T-cell (primary cell): ENCODE measurements at regions not wholly inside any gene's neighbourhood (a gene's known extent, or its start where the extent isn't known, plus 50 kb on each side); places are given as distances from the start of the nearest gene placed in this dataset.

ENCODE experiments used
- ATAC-seq, 4 experiments: fragments of 200-7000 bp in 3 of 4; fragments of 150-1000 bp in 1 of 4; cut with Tn5 transposase; replicated peaks in 1 of 4; 1 replicate in 3 of 4; 2 replicates in 1 of 4; pipeline ENCODE4 v1.10.0; 2021; ENCODE audit warnings: moderate library complexity in 3 of 4, mild to moderate bottlenecking in 2 of 4, moderate number of reproducible peaks in 1 of 4
- CTCF ChIA-PET, 2 donors: fragments of 300-600 bp; sonication (Branson Sonifier 250); formaldehyde crosslinking; loops; one replicate each; lab custom pipeline; 2022; ENCODE audit warnings: antibody characterized with exemption in 2 of 2; lab: Charles Lee
- POLR2A ChIA-PET, 2 donors: fragments of 300-600 bp; sonication (Branson Sonifier 250); formaldehyde crosslinking; loops; one replicate each; lab custom pipeline; 2022; ENCODE audit warnings: antibody characterized with exemption in 2 of 2; lab: Charles Lee
- DNase-seq, 35 experiments: peaks; one replicate each; pipeline versions ENCODE4 v3.0.0 to v3.0.0-alpha.2; 2013 to 2023
- H3K27ac ChIP-seq: one replicate; pipeline ENCODE4 v1.5.1; 2013; ENCODE audit warnings: low read length
- H3K27me3 ChIP-seq, 2 experiments: replicated peaks in 1 of 2; 1 replicate in 1 of 2; 2 replicates in 1 of 2; pipeline versions ENCODE4 v1.6.1 to v1.7.0; 2013; ENCODE audit warnings: low read length in 1 of 2, mixed read lengths in 1 of 2; ENCODE audit not compliant: control insufficient read depth in 2 of 2, insufficient read depth in 2 of 2; ENCODE audit errors: extremely low read depth in 1 of 2
- H3K36me3 ChIP-seq, 2 donors: 1 replicate in 1 of 2; 2 replicates in 1 of 2; pipeline versions ENCODE4 v1.6.1 to v1.7.0; 2013; ENCODE audit warnings: low read length in 1 of 2; ENCODE audit not compliant: control insufficient read depth in 2 of 2, insufficient read depth in 1 of 2; ENCODE audit errors: extremely low read depth in 1 of 2
- H3K4me1 ChIP-seq, 2 experiments: 1 replicate in 1 of 2; 2 replicates in 1 of 2; pipeline versions ENCODE4 v1.6.1 to v1.7.0; 2013; ENCODE audit warnings: low read length in 2 of 2, mixed read lengths in 1 of 2; ENCODE audit not compliant: insufficient read depth in 2 of 2, control insufficient read depth in 1 of 2; ENCODE audit errors: extremely low read depth in 1 of 2
- H3K4me3 ChIP-seq, 2 donors: 1 replicate in 1 of 2; 2 replicates in 1 of 2; pipeline versions ENCODE4 v1.5.1 to v1.7.0; 2013; ENCODE audit warnings: mild to moderate bottlenecking in 2 of 2, low read length in 1 of 2, moderate library complexity in 1 of 2; ENCODE audit not compliant: control insufficient read depth in 1 of 2; ENCODE audit errors: extremely low read depth in 1 of 2
- H3K9me3 ChIP-seq: 2 replicates; pipeline ENCODE4 v1.7.0; 2013
- H3K27ac Mint-ChIP-seq, 2 donors: one replicate each; pipeline ENCODE4 v1.8.0; 2020 to 2021; ENCODE audit warnings: mild to moderate bottlenecking in 2 of 2, mixed read lengths in 2 of 2
- H3K27me3 Mint-ChIP-seq, 2 donors: one replicate each; pipeline ENCODE4 v1.8.0; 2021 to 2022; ENCODE audit warnings: mixed read lengths in 2 of 2
- H3K36me3 Mint-ChIP-seq: one replicate; pipeline ENCODE4 v1.8.0; 2021; ENCODE audit warnings: mixed read lengths
- H3K4me1 Mint-ChIP-seq, 3 donors: one replicate each; pipeline ENCODE4 v1.8.0; 2020 to 2022; ENCODE audit warnings: mixed read lengths in 3 of 3, mild to moderate bottlenecking in 1 of 3
- H3K4me3 Mint-ChIP-seq, 3 donors: one replicate each; pipeline ENCODE4 v1.8.0; 2020 to 2022; ENCODE audit warnings: mild to moderate bottlenecking in 3 of 3, mixed read lengths in 3 of 3, moderate library complexity in 3 of 3
- H3K9me3 Mint-ChIP-seq, 3 donors: one replicate each; pipeline ENCODE4 v1.8.0; 2020 to 2022; ENCODE audit warnings: mixed read lengths in 3 of 3
- WGBS: methylation state at CpG from one replicate; pipeline ENCODE4 v1.1.5; 2013; ENCODE audit warnings: missing lambda C conversion rate; ENCODE audit not compliant: insufficient coverage; 5-methylcytosine and 5-hydroxymethylcytosine counted together

GRCh38 chr20:63117151-63117550, 98.8 kb downstream of the YTHDF1 start:
- Histone ChIP-seq H3K36me3 (no peaks in the 10 kb centered on the region), H3K27me3 (peaks cover 0 to 71% of the 10 kb centered on the region in 2 experiments), H3K9me3 (no peaks in the 10 kb centered on the region), H3K27ac (no peak overlapping the region), H3K4me1 (no peaks in the 10 kb centered on the region), H3K4me3 (no peak overlapping the region)
- Mint-ChIP-seq H3K27ac (no peak overlapping the region), H3K27me3 (peaks cover 41 to 62% of the 10 kb centered on the region in 2 donors), H3K9me3 (peaks cover 0 to 2% (median 0%) of the 10 kb centered on the region in 3 donors), H3K4me3 (no peak overlapping the region), H3K4me1 (peaks cover 0 to 3% (median 0%) of the 10 kb centered on the region in 3 donors), H3K36me3 (no peaks in the 10 kb centered on the region)
- DNase-seq: no peak
- no peak for ATAC-seq
- 88% methylated on average over 3 of the region's 9 CpGs for WGBS
- ChIA-PET CTCF (no interaction called here), POLR2A (no interaction called here)

- WGBS: 29% methylated on average over 16 of the region's 32 CpGs
- Mint-ChIP-seq H3K4me3 (no peak overlapping the region), H3K9me3 (peaks cover 3 to 8% (median 4%) of the 10 kb centered on the region in 3 donors), H3K36me3 (no peaks in the 10 kb centered on the region), H3K27ac (no peak overlapping the region), H3K27me3 (peaks cover 41 to 61% of the 10 kb centered on the region in 2 donors), H3K4me1 (peaks cover 0 to 3% (median 0%) of the 10 kb centered on the region in 3 donors)
- Histone ChIP-seq H3K9me3 (no peaks in the 10 kb centered on the region), H3K4me3 (no peak overlapping the region), H3K4me1 (no peaks in the 10 kb centered on the region), H3K27ac (no peak overlapping the region), H3K36me3 (no peaks in the 10 kb centered on the region), H3K27me3 (peaks cover 0 to 71% of the 10 kb centered on the region in 2 experiments)
- ChIA-PET CTCF (no interaction called here), POLR2A (no interaction called here)
- ATAC-seq (no peak), DNase-seq (no peak)
These were observed 99.4 kb downstream of the YTHDF1 start for GRCh38 chr20:63116412-63117106.

GRCh38 chr20:63115651-63116411, 100.1 kb downstream of the YTHDF1 start:
- Histone ChIP-seq H3K27me3 (peaks cover 0 to 74% of the 10 kb centered on the region in 2 experiments), H3K27ac (no peak overlapping the region), H3K4me3 (no peak overlapping the region), H3K4me1 (no peaks in the 10 kb centered on the region), H3K36me3 (no peaks in the 10 kb centered on the region), H3K9me3 (no peaks in the 10 kb centered on the region)
- Mint-ChIP-seq H3K27me3 (peaks cover 41 to 58% of the 10 kb centered on the region in 2 donors), H3K27ac (peak overlapping the region in 1 of 2 donors; percentile 57), H3K9me3 (peaks cover 5 to 11% (median 6%) of the 10 kb centered on the region in 3 donors), H3K4me3 (no peak overlapping the region), H3K4me1 (peaks cover 0 to 3% (median 0%) of the 10 kb centered on the region in 3 donors), H3K36me3 (no peaks in the 10 kb centered on the region)
- DNase-seq: no peak
- ATAC-seq: no peak
- WGBS: 78% methylated on average over 7 of the region's 11 CpGs
- ChIA-PET POLR2A (no interaction called here), CTCF (no interaction called here)

- Mint-ChIP-seq H3K4me3 (no peak overlapping the region), H3K36me3 (no peaks in the 10 kb centered on the region), H3K9me3 (peaks cover 5 to 11% (median 9%) of the 10 kb centered on the region in 3 donors), H3K27ac (no peak overlapping the region), H3K27me3 (peaks cover 41 to 58% of the 10 kb centered on the region in 2 donors), H3K4me1 (peaks cover 0 to 3% (median 0%) of the 10 kb centered on the region in 3 donors)
- POLR2A ChIA-PET: no interaction called here
- Histone ChIP-seq H3K27ac (no peak overlapping the region), H3K4me3 (no peak overlapping the region), H3K27me3 (peaks cover 0 to 69% of the 10 kb centered on the region in 2 experiments), H3K36me3 (no peaks in the 10 kb centered on the region), H3K9me3 (no peaks in the 10 kb centered on the region), H3K4me1 (no peaks in the 10 kb centered on the region)
- 75% methylated on average over 13 of the region's 16 CpGs for WGBS
- ATAC-seq (no peak), DNase-seq (no peak)
- CTCF ChIA-PET: no interaction called here
These were observed 101.1 kb downstream of the YTHDF1 start for GRCh38 chr20:63114693-63115311.

- Histone ChIP-seq H3K27ac (no peak overlapping the region), H3K9me3 (no peaks in the 10 kb centered on the region), H3K27me3 (peaks cover 0 to 64% of the 10 kb centered on the region in 2 experiments), H3K4me1 (no peaks in the 10 kb centered on the region), H3K4me3 (no peak overlapping the region), H3K36me3 (no peaks in the 10 kb centered on the region)
- H3K4me1 Mint-ChIP-seq: peaks cover 0 to 3% (median 0%) of the 10 kb centered on the region in 3 donors
- ChIA-PET CTCF (no interaction called here), POLR2A (no interaction called here)
- 66% methylated on average over 22 of the region's 22 CpGs for WGBS
- no peaks in the 10 kb centered on the region for H3K36me3 Mint-ChIP-seq
- ATAC-seq (no peak), DNase-seq (no peak)
- H3K27me3 Mint-ChIP-seq: peaks cover 41 to 58% of the 10 kb centered on the region in 2 donors
- no peak overlapping the region for H3K4me3 Mint-ChIP-seq
- H3K9me3 Mint-ChIP-seq: peaks cover 5 to 11% (median 9%) of the 10 kb centered on the region in 3 donors
- no peak overlapping the region for H3K27ac Mint-ChIP-seq
These were observed 101.8 kb downstream of the YTHDF1 start for GRCh38 chr20:63114006-63114692.
